HEK293T (cell line): ENCODE measurements at regions not wholly inside any gene's neighbourhood (a gene's known extent, or its start where the extent isn't known, plus 50 kb on each side); places are given as distances from the start of the nearest gene placed in this dataset.

Experiments used
- CTCF ChIA-PET: fragments of 350-600 bp; formaldehyde crosslinking; extraction: SDS; loops from one replicate; lab custom pipeline; 2021; ENCODE audit warnings: antibody characterized with exemption, inconsistent platforms; lab: Yijun Ruan, JAX
- POLR2A ChIA-PET: fragments of 350-600 bp; formaldehyde crosslinking; extraction: SDS; loops from one replicate; lab custom pipeline; 2020; ENCODE audit warnings: antibody characterized with exemption, inconsistent platforms; lab: Yijun Ruan, JAX
- DNase-seq: peaks from one replicate; pipeline ENCODE4 v3.0.0; 2012; ENCODE audit warnings: mixed read lengths; ENCODE audit errors: extremely low spot score
- ARNT ChIP-seq: fragments of 450-650 bp; IDR thresholded peaks from 2 replicates; pipeline ENCODE4 v1.6.1; 2017; ENCODE audit warnings: mild to moderate bottlenecking
- BHLHE40 ChIP-seq: fragments of 450-650 bp; IDR thresholded peaks from 2 replicates; pipeline ENCODE4 v1.6.1; 2016; ENCODE audit warnings: mild to moderate bottlenecking, moderate library complexity, borderline replicate concordance
- CTBP1 ChIP-seq: fragments of 450-650 bp; IDR thresholded peaks from 2 replicates; pipeline ENCODE4 v1.6.1; 2016; ENCODE audit warnings: borderline replicate concordance
- ELF4 ChIP-seq: fragments of 450-650 bp; IDR thresholded peaks from 2 replicates; pipeline ENCODE4 v1.6.1; 2017; ENCODE audit warnings: antibody characterized with exemption
- FOXA1 ChIP-seq: fragments of 450-650 bp; IDR thresholded peaks from 2 replicates; pipeline ENCODE4 v1.6.1; 2016; ENCODE audit warnings: mild to moderate bottlenecking
- FOXK2 ChIP-seq: fragments of 450-650 bp; IDR thresholded peaks from 2 replicates; pipeline ENCODE4 v1.6.1; 2016; ENCODE audit warnings: mild to moderate bottlenecking
- FOXM1 ChIP-seq: fragments of 450-650 bp; IDR thresholded peaks from 2 replicates; pipeline ENCODE4 v1.6.1; 2017; ENCODE audit warnings: mild to moderate bottlenecking, borderline replicate concordance
- HDGF ChIP-seq: fragments of 450-650 bp; IDR thresholded peaks from 2 replicates; pipeline ENCODE4 v1.6.1; 2017; ENCODE audit warnings: antibody characterized with exemption, borderline replicate concordance
- L3MBTL2 ChIP-seq: fragments of 450-650 bp; conservative IDR thresholded peaks from 2 replicates; pipeline ENCODE4 v1.6.1; 2016; ENCODE audit warnings: mild to moderate bottlenecking
- LEF1 ChIP-seq: fragments of 450-650 bp; IDR thresholded peaks from 2 replicates; pipeline ENCODE4 v1.6.1; 2017; ENCODE audit warnings: mild to moderate bottlenecking, borderline replicate concordance
- NFRKB ChIP-seq: fragments of 450-650 bp; IDR thresholded peaks from 2 replicates; pipeline ENCODE4 v1.6.1; 2016; ENCODE audit warnings: mild to moderate bottlenecking, moderate library complexity
- SP1 ChIP-seq: fragments of 450-650 bp; IDR thresholded peaks from 2 replicates; pipeline ENCODE4 v1.6.1; 2017
- SUZ12 ChIP-seq: fragments of 450-650 bp; IDR thresholded peaks from 2 replicates; pipeline ENCODE4 v1.6.1; 2016; ENCODE audit warnings: mild to moderate bottlenecking
- TARDBP ChIP-seq: fragments of 450-650 bp; IDR thresholded peaks from 2 replicates; pipeline ENCODE4 v1.6.1; 2016
- ZNF384 ChIP-seq: fragments of 450-650 bp; IDR thresholded peaks from 2 replicates; pipeline ENCODE4 v1.6.1; 2016
- TF ChIP-seq, protein P1 (sequence below): fragments of 450-650 bp; IDR thresholded peaks from 2 replicates; pipeline ENCODE4 v1.6.1; 2016

DNA sequence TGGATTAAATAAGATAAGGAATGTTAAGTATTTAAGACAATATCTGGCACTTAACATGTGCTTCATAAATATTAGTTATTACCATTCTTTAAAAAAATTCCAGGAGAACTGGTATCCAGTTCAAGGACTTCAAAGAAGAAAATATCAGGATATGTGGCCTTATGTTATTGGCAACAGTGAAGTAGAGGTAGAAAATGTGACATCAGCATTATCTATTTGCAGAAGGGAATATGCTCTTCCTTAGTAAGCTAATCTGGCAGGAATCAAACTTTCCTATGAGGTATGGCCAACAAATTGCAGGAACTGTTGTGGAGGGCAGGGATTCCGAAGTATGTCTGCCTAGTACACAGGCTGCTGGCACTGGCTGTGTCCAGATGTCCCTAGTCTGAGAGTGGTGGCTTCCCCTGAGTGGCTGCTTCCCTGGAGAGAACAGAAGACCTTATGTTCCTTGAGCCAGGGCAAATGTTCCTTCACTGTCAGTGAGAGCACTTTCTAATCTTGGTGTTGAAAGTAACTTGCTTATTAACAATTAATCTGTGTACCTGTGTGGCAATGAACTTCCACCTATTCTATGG, 351.7 kb upstream of the THRB start:
- DNase-seq: no peak
- ChIA-PET POLR2A (no interaction called here), CTCF (no interaction called here)
- TF ChIP-seq ZNF384 (no peak), NFRKB (no peak), ARNT (no peak), HDGF (no peak), BHLHE40 (no peak), ELF4 (no peak), FOXK2 (no peak), FOXA1 (no peak), SUZ12 (no peak), SP1 (no peak), CTBP1 (no peak), FOXM1 (no peak), LEF1 (no peak), TARDBP (no peak), L3MBTL2 (no peak)
- TF ChIP-seq, protein P1, sequence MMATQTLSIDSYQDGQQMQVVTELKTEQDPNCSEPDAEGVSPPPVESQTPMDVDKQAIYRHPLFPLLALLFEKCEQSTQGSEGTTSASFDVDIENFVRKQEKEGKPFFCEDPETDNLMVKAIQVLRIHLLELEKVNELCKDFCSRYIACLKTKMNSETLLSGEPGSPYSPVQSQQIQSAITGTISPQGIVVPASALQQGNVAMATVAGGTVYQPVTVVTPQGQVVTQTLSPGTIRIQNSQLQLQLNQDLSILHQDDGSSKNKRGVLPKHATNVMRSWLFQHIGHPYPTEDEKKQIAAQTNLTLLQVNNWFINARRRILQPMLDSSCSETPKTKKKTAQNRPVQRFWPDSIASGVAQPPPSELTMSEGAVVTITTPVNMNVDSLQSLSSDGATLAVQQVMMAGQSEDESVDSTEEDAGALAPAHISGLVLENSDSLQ: no peak

DNA sequence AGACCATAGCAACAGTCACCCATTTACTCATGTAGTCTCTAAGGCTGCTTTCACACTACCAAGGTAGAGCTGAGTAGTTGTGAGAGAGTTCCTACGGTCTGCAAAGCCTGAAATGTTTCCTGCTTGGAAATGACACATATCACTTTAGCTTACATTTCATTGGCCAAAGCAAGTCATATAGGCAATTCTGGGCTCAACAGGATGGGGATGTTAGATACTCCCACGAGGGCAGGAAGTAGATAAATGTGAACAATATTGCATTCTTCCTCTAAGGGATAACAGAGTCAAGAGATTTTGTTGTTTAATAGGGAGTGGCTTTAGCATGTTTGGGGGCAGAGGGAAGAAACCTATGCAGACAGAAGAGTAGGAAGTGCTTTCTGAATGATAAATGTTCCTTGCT, 355.6 kb upstream of the THRB start:
- DNase-seq: no peak
- CTCF ChIA-PET: no interaction called here
- TF ChIP-seq LEF1 (no peak), SP1 (no peak), HDGF (no peak), ELF4 (no peak), FOXA1 (no peak), BHLHE40 (no peak), CTBP1 (no peak)
- POLR2A ChIA-PET: no interaction called here

DNA sequence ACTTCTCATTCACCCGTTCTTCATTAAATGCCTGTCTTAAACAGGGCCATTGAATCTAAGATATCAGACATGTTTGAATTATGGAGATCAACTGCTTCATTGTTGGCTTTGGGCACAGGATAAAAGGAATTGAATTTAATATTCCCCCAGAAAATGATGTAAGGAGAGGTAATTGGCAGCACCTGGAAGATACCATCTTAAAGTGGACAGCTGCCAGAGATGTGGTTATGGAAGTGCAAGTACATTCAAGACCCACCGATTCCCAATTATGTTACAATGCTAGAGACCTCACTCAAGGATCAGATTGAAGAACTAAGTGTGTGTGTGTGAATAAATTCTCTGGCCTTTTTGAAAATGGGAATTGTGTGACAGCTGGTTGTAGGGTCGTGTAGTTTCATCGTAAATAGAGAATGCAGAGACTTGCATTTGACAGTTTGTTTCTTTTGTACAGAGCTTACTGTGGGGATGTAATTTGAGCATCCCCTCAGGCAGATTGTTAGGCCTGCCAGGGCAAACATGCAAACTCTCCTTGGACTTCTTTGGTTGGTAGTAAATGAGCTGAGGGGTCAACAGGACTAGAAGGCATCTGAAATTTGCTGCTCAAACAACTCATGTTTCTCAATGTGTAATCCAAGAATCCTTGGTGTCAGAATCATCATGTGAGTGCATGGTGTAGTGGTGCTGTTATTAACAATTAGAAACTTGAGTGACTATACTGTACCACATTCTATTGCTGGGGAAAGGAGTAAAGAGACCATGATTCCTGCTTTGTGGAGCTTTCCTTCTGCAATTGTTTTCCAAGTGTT, 359.2 kb upstream of the THRB start:
- ChIA-PET CTCF (no interaction called here), POLR2A (no interaction called here)
- TF ChIP-seq HDGF: no peak
- TF ChIP-seq BHLHE40: no peak
- no peak for DNase-seq

DNA sequence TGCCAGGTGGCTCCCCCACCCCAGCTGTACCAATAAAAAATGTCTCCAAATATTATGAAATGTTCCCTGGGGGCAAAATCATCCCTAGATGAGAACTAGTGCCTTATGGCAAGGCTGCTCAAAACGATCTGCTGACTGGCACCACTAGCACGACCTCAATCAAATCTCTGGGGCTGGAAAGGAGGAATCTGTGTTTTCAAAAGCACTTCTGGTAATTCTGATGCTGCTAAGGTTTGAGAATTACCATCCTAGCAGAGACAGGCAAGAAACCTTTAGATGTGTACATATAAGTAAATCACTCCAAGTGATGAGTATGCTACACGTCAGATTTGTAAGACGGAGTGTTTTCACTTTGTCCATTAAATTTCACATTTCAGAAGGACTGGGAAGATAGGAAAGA, 360.1 kb upstream of the THRB start:
- ChIA-PET POLR2A (no interaction called here), CTCF (no interaction called here)
- DNase-seq: no peak
- TF ChIP-seq HDGF (no peak), SUZ12 (no peak), ZNF384 (no peak), FOXA1 (no peak), ARNT (no peak), L3MBTL2 (no peak), FOXK2 (no peak), FOXM1 (no peak), SP1 (no peak), LEF1 (no peak)
- TF ChIP-seq, protein P1: no peak

DNA sequence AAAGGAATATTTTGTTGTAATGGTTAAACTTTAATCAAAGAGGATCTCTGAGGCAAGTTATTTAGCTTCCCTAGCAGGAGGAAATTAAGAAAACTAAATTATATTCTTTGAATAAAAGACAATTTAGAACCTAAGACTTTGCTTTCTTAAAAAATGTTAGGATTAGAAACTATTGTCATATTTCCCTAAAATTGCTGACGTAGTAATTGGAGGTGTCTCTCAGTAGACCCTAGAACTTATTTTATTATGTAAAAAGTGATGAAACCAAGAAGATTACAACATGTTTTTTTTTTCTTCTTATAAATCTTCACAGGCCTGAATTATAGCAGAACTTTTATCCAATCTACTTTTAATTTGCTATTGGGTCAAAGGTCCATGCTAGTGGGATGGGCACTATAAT, 363.3 kb upstream of the THRB start:
- TF ChIP-seq, protein P1: no peak
- TF ChIP-seq ELF4 (no peak), NFRKB (no peak), L3MBTL2 (no peak), TARDBP (no peak), BHLHE40 (no peak), FOXK2 (no peak), ZNF384 (no peak), ARNT (no peak), HDGF (no peak), SUZ12 (no peak), LEF1 (no peak)
- ChIA-PET POLR2A (no interaction called here), CTCF (no interaction called here)
- DNase-seq: no peak

DNA sequence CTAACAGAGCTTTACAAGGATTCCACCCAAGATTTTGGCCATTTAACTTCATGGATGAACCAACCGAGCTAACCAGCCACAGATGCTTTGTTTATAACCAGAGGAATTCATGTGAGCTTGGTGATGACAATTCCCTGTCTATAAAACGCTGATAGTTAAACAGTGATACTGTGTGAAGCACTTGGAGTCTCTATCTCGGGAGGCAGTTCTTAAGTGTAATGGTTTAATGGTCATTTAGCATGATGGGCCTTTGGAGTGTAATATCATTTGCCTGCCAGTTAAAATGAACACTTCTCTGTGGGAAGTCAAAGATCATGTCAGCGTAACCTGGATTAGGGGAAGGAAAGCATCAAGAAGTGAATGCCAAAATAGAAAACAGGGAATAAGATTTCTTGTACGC, 368.6 kb upstream of the THRB start:
- ChIA-PET CTCF (no interaction called here), POLR2A (no interaction called here)
- no peak for DNase-seq
- TF ChIP-seq, protein P1: no peak
- TF ChIP-seq BHLHE40 (no peak), SUZ12 (no peak), L3MBTL2 (no peak), FOXA1 (no peak), ELF4 (no peak), FOXK2 (no peak), ZNF384 (no peak), NFRKB (no peak), TARDBP (no peak), FOXM1 (no peak), HDGF (no peak), CTBP1 (no peak), LEF1 (no peak), ARNT (no peak)
